ENCODE measurements at regions not wholly inside any gene's neighbourhood (a gene's known extent, or its start where the extent isn't known, plus 50 kb on each side); places are given as distances from the start of the nearest gene placed in this dataset.
"Not testable (repeated sequence)": the region's sequence is repeated elsewhere in the genome, so short reads cannot be mapped to it uniquely, and the experiment has no call there.

DNA sequence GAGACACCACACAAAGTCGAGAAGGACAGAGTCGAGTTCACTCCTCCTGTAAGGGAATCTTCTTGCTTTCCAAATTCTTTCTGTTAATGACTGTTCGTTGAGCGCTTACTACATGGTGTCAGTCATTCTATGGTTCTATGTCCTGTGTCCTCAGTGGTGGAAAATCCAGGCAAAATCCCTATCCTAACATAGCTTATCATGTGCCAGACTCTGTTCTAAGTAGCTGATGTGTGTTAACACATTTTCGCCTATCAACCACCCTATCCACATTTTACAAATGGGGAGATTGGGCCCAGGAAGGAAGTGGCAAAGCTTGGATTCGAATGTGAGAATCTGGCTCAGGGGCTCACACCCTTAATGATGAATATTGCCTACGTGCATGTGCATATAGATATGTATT, 280.1 kb downstream of the GATA3 start:
- TF ChIP-seq, protein P1, sequence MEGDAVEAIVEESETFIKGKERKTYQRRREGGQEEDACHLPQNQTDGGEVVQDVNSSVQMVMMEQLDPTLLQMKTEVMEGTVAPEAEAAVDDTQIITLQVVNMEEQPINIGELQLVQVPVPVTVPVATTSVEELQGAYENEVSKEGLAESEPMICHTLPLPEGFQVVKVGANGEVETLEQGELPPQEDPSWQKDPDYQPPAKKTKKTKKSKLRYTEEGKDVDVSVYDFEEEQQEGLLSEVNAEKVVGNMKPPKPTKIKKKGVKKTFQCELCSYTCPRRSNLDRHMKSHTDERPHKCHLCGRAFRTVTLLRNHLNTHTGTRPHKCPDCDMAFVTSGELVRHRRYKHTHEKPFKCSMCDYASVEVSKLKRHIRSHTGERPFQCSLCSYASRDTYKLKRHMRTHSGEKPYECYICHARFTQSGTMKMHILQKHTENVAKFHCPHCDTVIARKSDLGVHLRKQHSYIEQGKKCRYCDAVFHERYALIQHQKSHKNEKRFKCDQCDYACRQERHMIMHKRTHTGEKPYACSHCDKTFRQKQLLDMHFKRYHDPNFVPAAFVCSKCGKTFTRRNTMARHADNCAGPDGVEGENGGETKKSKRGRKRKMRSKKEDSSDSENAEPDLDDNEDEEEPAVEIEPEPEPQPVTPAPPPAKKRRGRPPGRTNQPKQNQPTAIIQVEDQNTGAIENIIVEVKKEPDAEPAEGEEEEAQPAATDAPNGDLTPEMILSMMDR (conservative IDR thresholded peaks at IDR 0.05; ENCODE audit: low read length): no peak
- H3K4me3 ChIP-seq (ENCODE audit: low read length): no peak overlapping the region

DNA sequence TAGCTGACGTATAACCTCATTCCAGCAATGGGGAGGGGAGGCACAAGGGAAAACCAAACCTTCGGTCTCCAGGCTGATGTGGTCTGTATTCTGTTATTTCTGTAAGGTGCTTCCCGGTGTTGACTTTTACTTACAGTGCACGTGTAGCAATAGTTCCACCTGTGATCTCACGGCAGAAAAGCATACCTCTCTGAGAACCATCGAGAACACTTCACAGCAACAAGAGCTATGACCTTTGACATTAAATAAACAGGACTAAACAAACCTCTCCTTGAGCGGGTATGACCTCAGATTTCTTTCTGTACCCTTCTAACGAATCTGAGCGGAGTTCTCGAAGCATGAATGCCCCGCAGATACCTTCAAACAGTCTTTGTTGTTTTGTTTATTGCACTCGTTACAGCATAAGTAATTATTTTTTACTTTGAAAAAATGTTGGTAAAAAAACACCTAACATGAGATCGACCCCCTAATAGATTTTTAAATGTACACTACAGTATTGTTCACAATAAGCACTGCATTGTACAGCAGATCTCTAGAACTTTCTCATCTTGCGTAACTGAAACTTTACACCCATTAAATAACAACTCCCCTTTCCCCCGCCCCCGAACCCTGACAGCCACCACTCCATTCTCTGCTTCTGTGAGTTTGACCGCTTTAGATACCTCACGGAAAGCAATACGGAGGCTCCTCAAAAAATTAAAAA, 282.3 kb downstream of the GATA3 start:
- TF ChIP-seq, protein P1 (conservative IDR thresholded peaks at IDR 0.05; ENCODE audit: low read length): no peak
- no peak overlapping the region for H3K4me3 ChIP-seq (ENCODE audit: low read length)
- DNase-seq (ENCODE audit: low read depth): no peak

More for the DNA sequence above, 280.1 kb downstream of the GATA3 start:
- DNase-seq (ENCODE audit: low read depth): no peak

DNA sequence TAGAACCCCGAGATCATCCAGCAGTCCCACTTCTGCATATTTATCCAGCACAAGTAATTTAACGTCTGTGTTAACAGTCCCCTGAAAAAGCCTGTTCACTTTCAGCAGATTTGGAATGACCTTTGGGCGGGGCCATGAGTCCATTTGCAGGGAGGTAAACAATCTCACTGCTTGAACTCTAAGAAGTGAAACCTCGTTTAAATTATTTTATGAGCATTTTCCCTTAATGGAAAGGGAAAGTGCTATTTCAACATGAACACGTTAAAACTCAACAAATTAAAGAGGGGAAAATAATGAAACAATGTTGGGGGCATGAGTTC, 282.8 kb downstream of the GATA3 start:
- DNase-seq (ENCODE audit: low read depth): no peak
- TF ChIP-seq, protein P1 (conservative IDR thresholded peaks at IDR 0.05; ENCODE audit: low read length): no peak
- no peak overlapping the region for H3K4me3 ChIP-seq (ENCODE audit: low read length)

DNA sequence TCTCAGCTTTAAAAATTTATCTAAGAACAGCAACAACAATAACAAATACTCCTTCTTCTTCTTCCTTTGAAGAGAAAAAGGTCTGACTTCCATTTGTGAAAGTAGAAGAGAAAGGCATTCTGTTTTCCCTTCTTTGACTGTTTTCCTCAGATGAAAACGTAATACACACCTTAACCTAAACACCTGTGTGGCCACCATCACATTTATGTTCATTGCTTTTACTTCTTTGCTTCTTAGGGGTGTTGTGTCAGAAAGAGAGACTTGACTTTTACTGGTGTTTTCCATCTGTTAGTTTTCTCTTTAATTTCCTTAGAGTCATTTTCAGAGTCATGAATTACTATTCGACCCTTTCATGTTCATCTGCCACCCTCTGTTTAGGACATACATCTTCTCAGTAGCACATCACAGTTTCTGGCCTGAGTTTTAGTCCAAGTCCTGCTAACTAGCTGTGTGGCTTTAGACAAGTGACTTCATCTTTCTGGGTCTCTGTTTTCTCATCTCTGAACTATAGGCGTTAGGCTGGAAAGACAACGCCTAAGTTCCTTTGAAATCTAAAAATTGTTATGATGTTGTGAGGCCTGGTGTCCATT, 283.8 kb downstream of the GATA3 start:
- H3K4me3 ChIP-seq (ENCODE audit: low read length): no peak overlapping the region
- TF ChIP-seq, protein P1 (conservative IDR thresholded peaks at IDR 0.05; ENCODE audit: low read length): no peak

DNA sequence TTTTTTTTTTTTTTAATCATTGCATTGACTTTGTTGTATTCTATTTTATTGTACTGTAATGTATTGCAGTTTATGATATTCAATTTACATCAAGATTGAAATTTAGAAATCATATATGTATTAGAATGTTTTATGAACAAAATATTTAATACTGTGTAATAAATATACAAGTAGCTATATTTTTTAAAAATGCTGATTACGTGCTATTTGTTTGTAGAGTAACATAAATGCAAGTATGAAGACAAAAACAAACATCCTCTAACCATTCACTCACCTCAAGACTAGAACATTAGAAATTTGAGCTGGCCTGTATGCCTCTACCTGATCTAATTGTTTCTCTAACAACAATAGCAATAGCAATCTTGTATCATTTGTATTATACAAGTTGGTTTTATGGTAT, 290.3 kb downstream of the GATA3 start:
- H3K4me3 ChIP-seq (ENCODE audit: low read length): no peak overlapping the region
- TF ChIP-seq, protein P1 (conservative IDR thresholded peaks at IDR 0.05; ENCODE audit: low read length): no peak
- no peak for DNase-seq (ENCODE audit: low read depth)

More for the DNA sequence above, 283.8 kb downstream of the GATA3 start:
- no peak for DNase-seq (ENCODE audit: low read depth)

DNA sequence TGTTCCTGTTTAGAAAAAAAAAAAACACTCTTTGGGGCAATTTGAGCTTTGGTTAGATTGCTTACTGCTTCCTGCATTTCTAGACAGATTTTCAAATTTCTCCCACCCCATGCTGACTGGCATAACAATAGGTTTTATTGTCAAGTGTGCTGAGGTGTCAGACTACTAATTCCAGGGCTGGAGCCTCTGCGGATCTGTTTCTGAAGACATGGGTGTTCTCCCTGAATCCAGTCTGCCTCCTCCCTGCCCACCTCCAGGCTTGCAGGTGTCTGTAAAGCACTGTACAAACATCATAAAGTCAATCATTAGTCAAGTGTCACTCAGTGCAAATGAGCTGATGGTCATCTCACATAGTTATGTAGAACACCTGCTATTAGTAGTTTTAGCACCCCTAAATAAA, 292.4 kb downstream of the GATA3 start:
- TF ChIP-seq, protein P1 (conservative IDR thresholded peaks at IDR 0.05; ENCODE audit: low read length): no peak
- no peak overlapping the region for H3K4me3 ChIP-seq (ENCODE audit: low read length)
- DNase-seq (ENCODE audit: low read depth): no peak

DNA sequence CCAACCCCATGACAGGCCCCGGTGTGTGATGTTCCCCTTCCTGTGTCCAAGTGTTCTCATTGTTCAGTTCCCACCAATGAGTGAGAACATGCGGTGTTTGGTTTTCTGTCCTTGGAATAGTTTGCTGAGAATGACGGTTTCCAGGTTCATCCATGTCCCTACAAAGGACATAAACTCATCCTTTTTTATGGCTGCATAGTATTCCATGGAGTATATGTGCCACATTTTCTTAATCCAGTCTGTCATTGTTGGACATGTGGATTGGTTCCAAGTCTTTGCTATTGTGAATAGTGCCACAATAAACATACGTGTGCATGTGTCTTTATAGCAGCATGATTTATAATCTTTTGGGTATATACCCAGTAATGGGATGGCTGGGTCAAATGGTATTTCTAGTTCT, 293.1 kb downstream of the GATA3 start:
- not testable (repeated sequence) for H3K4me3 ChIP-seq (ENCODE audit: low read length); DNase-seq (ENCODE audit: low read depth)

Measured in AG10803 (cell line).